ENCODE measurements at regions not wholly inside any gene's neighbourhood (a gene's known extent, or its start where the extent isn't known, plus 50 kb on each side); places are given as distances from the start of the nearest gene placed in this dataset.
"Not testable (repeated sequence)": the region's sequence is repeated elsewhere in the genome, so short reads cannot be mapped to it uniquely, and the experiment has no call there.

GRCh38 chr12:74595696-74596095, 58.1 kb downstream of the ATXN7L3B start:
- no peak for DNase-seq

GRCh38 chr12:74598819-74599218, 61.2 kb downstream of the ATXN7L3B start:
- DNase-seq, result no peak

- DNase-seq, result no peak
These were observed 62.3 kb downstream of the ATXN7L3B start for GRCh38 chr12:74599932-74600331.

GRCh38 chr12:74600817-74601216, 63.2 kb downstream of the ATXN7L3B start:
- not testable (repeated sequence) for DNase-seq

- no peak for DNase-seq
These were observed 65.4 kb downstream of the ATXN7L3B start for GRCh38 chr12:74602881-74603672.

- no peak for DNase-seq
These were observed 70.7 kb downstream of the ATXN7L3B start for GRCh38 chr12:74608231-74608775.

GRCh38 chr12:74610711-74611110, 73.1 kb downstream of the ATXN7L3B start:
- DNase-seq, result no peak

GRCh38 chr12:74614426-74614825, 76.8 kb downstream of the ATXN7L3B start:
- no peak for DNase-seq

- DNase-seq, result no peak
These were observed 81.4 kb downstream of the ATXN7L3B start for GRCh38 chr12:74619084-74619483.

GRCh38 chr12:74619884-74620283, 82.2 kb downstream of the ATXN7L3B start:
- no peak for DNase-seq

GRCh38 chr12:74620921-74621320, 83.3 kb downstream of the ATXN7L3B start:
- DNase-seq, result no peak

- no peak for DNase-seq
These were observed 86.6 kb downstream of the ATXN7L3B start for GRCh38 chr12:74624201-74624600.

- no peak for DNase-seq
These were observed 88.8 kb downstream of the ATXN7L3B start for GRCh38 chr12:74626397-74626796.

GRCh38 chr12:74641262-74641661, 103.6 kb downstream of the ATXN7L3B start:
- no peak for DNase-seq

GRCh38 chr12:74641694-74642093, 104.1 kb downstream of the ATXN7L3B start:
- DNase-seq, result no peak

GRCh38 chr12:74644681-74645080, 107.0 kb downstream of the ATXN7L3B start:
- no peak for DNase-seq

GRCh38 chr12:74646831-74647230, 109.2 kb downstream of the ATXN7L3B start:
- peak; percentile 32 for DNase-seq

- peak; percentile 6 for DNase-seq
These were observed 109.6 kb downstream of the ATXN7L3B start for GRCh38 chr12:74647256-74647655.

- no peak for DNase-seq
These were observed 118.6 kb downstream of the ATXN7L3B start for GRCh38 chr12:74656251-74656650.

GRCh38 chr12:74660442-74660841, 122.8 kb downstream of the ATXN7L3B start:
- no peak for DNase-seq

GRCh38 chr12:74663958-74664357, 126.3 kb downstream of the ATXN7L3B start:
- DNase-seq, result no peak

- no peak for DNase-seq
These were observed 128.1 kb downstream of the ATXN7L3B start for GRCh38 chr12:74665690-74666089.

GRCh38 chr12:74671421-74671820, 133.8 kb downstream of the ATXN7L3B start:
- DNase-seq, result no peak

GRCh38 chr12:74676955-74677354, 139.3 kb downstream of the ATXN7L3B start:
- DNase-seq, result not testable (repeated sequence)
